ENCODE measurements at regions not wholly inside any gene's neighbourhood (a gene's known extent, or its start where the extent isn't known, plus 50 kb on each side); places are given as distances from the start of the nearest gene placed in this dataset.
"Not testable (repeated sequence)": the region's sequence is repeated elsewhere in the genome, so short reads cannot be mapped to it uniquely, and the experiment has no call there.

GRCh38 chr11:69590088-69590487 lies 50.9 kb upstream of the CCND1 start:
- not testable (repeated sequence) for TF ChIP-seq POLR2A, CTCF, EP300 (IDR thresholded peaks at IDR 0.05)
